D341Med (cell line): ENCODE measurements at regions not wholly inside any gene's neighbourhood (a gene's known extent, or its start where the extent isn't known, plus 50 kb on each side); places are given as distances from the start of the nearest gene placed in this dataset.
"Not testable (repeated sequence)": the region's sequence is repeated elsewhere in the genome, so short reads cannot be mapped to it uniquely, and the experiment has no call there.

Experiments
- DNase-seq: peaks from one replicate; pipeline ENCODE4 v3.0.0; 2012; ENCODE audit warnings: low spot score

- no peak for DNase-seq
Measured at GRCh38 chr18:10120622-10121021, 206.8 kb downstream of the VAPA start.

DNA sequence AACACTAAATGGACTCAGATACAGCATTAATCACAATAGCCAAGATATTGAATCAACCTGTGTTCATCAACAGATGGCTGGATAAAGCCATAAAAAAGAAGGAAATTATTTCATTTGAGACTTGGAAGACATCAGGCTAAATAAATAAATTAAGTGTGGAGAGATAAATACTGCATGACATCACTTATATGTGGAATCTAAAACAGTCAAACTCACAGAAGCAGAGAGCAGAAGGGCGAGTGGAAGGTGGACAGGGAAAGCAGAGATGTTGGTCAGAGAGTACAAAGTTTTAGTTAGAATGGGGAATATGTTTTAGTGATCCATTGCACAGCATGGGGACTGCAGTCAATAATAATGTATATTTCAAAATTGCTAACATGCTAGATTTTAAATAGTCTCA is 207.2 kb downstream of the VAPA start:
- DNase-seq = no peak

- no peak for DNase-seq
Measured at GRCh38 chr18:10121786-10122515, 208.1 kb downstream of the VAPA start.

GRCh38 chr18:10122988-10123950 is 209.5 kb downstream of the VAPA start:
- no peak for DNase-seq

DNA sequence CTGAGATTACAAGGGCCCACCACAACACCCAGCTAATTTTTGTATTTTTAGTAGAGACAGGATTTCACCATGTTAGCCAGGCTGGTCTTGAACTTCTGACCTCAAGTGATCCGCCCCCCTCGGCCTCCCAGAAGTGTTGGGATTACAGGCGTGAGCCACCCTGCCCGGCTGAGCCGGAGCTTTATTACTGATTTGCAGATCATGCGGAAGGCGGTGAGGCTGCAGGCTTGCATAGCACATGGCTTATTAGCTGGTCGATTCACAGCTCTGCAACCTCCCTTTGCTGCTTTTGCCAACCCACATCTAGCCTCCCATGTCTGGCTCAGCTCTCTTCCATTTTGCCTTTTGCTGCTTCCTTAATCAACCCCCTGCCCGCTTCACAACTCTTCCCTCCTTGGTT is 210.3 kb downstream of the VAPA start:
- DNase-seq = no peak

GRCh38 chr18:10124557-10124956 is 210.7 kb downstream of the VAPA start:
- no peak for DNase-seq

- no peak for DNase-seq
Measured at GRCh38 chr18:10124967-10125366, 211.2 kb downstream of the VAPA start.

GRCh38 chr18:10127729-10128128 is 213.9 kb downstream of the VAPA start:
- DNase-seq = no peak

- no peak for DNase-seq
Measured at GRCh38 chr18:10128921-10129501, 215.2 kb downstream of the VAPA start.

DNA sequence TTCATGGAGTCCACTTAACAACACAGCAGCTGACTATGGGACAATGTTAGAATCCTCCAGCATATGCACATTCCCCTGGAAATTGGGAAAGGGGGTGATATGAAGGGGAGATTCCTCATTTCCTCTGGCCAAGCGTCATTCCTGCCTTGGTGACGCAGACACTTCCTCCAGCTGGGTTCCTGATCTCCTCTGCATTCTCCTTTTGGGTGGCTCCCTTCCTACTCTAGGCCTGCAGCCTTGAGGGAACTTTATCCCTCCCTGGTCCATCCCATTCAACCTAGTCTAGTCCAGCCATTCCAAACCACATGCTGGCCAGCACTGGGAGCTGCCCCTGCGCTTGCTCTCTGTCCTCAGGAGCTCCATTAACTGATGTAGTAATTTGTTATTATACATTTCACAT is 216.8 kb downstream of the VAPA start:
- DNase-seq = no peak

DNA sequence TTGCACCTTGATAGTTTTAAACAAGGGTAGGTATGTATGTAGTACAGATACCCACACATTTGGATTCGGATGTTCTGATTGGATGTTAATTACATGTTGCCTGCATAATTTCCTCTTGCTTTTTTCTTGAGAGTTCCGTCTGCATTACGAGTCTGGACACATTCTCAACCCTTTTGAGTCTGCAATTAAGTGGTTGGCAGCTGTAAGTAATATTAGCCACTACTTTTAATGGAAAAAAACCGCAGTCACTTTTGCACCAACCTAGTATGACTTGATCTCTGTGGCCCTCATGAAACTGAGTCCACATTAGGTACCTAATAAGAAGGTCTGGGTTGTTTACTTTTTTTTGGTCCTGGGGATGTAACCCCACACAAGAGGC is 217.3 kb downstream of the VAPA start:
- DNase-seq = no peak

DNA sequence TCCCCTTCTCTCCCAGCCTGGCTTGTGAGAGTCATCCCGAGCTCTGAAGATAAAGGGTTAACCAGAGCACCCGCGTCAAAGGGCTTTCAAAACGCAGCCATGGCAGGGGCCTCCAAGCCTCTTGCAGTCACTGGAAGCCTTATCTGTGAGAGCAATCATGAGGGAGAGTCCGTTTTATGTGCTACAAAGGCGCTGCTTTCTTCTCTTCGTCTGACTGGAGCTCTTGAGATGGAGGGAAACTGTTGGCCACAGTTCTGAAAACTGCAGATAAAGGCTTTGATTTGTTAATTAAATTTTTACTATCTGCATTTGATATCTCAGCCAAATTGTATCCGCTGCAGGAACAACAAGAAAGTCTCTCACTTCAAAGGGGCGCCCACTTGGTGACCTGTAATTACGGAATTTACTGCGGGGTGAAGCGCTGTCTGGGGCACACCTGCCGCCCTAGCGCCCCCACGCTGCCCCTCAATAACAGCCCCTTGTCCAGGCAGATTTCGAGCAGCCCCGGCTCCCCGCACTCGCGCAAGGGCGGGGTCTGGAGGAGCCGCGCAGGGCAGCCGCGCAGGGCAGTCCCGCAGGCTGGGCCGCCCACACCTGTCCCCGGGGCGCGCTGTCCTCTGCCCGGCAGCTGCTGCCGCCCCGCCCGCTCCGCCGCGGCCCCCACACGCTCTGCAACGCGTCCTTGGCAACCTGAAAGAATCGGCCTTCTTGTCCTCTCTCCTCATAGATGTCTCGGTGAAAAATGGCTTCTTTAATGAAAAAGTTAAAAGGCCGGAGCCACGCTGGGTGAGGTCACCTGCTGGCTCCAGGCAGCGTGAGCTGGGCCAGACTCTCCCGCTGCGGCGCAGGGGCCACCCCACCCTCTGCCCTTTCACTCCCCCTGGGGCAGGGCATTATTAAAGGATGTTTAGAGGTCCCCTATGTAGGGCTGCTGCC is 217.9 kb downstream of the VAPA start:
- DNase-seq = peak; percentile 54

- no peak for DNase-seq
Measured at GRCh38 chr18:10133516-10133915, 219.7 kb downstream of the VAPA start.

- no peak for DNase-seq
Measured at GRCh38 chr18:10134204-10134603, 220.4 kb downstream of the VAPA start.

DNA sequence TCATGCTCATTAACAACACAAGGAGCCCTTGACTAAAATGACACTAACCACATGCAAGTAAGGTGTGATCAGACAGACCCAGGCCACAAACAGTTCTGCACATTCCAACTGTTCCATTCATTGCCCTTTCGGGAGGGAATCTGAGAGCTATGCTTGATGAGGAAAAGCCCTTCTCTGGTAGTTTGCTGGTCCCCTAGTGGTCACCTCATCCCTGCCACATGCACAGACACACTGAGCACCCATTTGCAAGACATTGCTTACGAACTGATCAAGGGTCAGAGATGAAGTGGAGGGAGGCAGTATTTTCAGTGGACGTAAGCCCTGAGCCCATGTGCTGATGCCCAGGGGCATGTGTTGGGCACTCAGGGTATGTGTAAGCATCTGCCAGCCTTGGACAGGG is 220.9 kb downstream of the VAPA start:
- not testable (repeated sequence) for DNase-seq

DNA sequence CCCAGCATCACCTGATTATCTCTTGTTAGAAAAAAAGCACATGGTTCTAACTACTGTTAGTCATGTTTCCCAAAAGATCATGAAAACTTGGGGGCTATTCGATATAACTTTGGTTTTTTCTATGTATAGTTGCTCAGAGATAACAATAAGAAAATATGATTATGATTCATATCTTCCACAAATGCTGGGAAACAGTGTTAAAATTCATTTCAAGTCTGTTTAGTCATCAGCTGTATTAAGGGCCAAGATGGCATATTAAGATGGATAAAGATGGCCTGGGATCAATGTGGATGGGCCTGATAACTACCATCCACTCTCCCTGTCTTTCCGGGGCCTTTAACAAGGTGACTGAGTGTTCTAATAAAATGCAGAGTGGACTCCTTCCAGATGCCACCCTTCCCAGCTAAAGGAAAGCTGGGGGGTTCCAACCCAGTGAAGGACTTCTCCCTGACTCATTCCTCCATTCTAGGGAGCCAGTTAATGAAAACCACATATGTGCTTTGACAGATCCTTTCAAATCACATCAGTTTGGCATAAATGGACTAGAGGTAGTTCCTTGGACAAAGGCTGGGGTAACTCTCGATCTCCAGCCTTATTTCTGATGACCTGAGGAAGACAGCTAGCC is 221.6 kb downstream of the VAPA start:
- no peak for DNase-seq

DNA sequence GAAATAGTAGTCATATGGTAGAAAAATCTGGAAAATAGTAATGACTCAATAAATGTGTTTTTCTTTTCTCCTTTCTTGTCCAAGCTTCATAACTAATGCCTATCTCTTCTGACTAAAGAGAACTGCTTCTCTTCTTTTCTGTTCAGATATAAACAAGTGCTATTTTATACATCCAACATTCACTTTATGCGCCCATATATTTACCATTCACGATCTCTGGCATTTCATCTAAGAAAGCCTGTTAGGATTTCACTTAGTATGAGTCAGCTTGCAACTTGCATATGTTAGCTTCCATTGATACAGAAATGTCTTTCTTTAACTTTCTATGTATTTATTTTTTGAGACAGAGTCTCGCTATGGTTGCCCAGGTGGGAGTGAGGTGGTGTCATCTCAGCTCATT is 224.9 kb downstream of the VAPA start:
- DNase-seq = no peak

GRCh38 chr18:10139783-10140410 is 226.1 kb downstream of the VAPA start:
- no peak for DNase-seq

GRCh38 chr18:10140461-10141282 is 226.9 kb downstream of the VAPA start:
- DNase-seq = no peak

- no peak for DNase-seq
Measured at GRCh38 chr18:10141559-10141958, 227.7 kb downstream of the VAPA start.
